Mesothelial cell of epicardium (in vitro differentiated cells): ENCODE measurements at regions not wholly inside any gene's neighbourhood (a gene's known extent, or its start where the extent isn't known, plus 50 kb on each side); places are given as distances from the start of the nearest gene placed in this dataset.

Experiments used
- DNase-seq, 2 experiments: peaks; one replicate each; pipeline ENCODE4 v3.0.0; 2021; ENCODE audit warnings: low spot score in 2 of 2; ENCODE audit not compliant: unreplicated experiment in 2 of 2
- H3K27ac Mint-ChIP-seq: 2 replicates; pipeline ENCODE4 v1.8.0; 2021; ENCODE audit warnings: mixed read lengths
- H3K27me3 Mint-ChIP-seq: 2 replicates; pipeline ENCODE4 v1.8.0; 2021; ENCODE audit warnings: low read depth, mixed read lengths
- H3K36me3 Mint-ChIP-seq: 2 replicates; pipeline ENCODE4 v1.8.0; 2021; ENCODE audit warnings: mixed read lengths
- H3K4me1 Mint-ChIP-seq: 2 replicates; pipeline ENCODE4 v1.8.0; 2021; ENCODE audit warnings: mixed read lengths
- H3K4me3 Mint-ChIP-seq: 2 replicates; pipeline ENCODE4 v1.8.0; 2021; ENCODE audit warnings: mild to moderate bottlenecking, moderate library complexity, mixed read lengths
- H3K9me3 Mint-ChIP-seq: 2 replicates; pipeline ENCODE4 v1.8.0; 2021; ENCODE audit warnings: mixed read lengths
- TF ChIP-seq, protein P1 (sequence below): fragments of 200-600 bp; sonication (generic); IDR thresholded peaks from one replicate; pipeline ENCODE4 v1.5.0; 2021; ENCODE audit warnings: antibody characterized with exemption; ENCODE audit not compliant: unreplicated experiment

GRCh38 chr5:108655750-108656450, 91.8 kb upstream of the FER start:
- TF ChIP-seq, protein P1, sequence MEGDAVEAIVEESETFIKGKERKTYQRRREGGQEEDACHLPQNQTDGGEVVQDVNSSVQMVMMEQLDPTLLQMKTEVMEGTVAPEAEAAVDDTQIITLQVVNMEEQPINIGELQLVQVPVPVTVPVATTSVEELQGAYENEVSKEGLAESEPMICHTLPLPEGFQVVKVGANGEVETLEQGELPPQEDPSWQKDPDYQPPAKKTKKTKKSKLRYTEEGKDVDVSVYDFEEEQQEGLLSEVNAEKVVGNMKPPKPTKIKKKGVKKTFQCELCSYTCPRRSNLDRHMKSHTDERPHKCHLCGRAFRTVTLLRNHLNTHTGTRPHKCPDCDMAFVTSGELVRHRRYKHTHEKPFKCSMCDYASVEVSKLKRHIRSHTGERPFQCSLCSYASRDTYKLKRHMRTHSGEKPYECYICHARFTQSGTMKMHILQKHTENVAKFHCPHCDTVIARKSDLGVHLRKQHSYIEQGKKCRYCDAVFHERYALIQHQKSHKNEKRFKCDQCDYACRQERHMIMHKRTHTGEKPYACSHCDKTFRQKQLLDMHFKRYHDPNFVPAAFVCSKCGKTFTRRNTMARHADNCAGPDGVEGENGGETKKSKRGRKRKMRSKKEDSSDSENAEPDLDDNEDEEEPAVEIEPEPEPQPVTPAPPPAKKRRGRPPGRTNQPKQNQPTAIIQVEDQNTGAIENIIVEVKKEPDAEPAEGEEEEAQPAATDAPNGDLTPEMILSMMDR = no peak
- Mint-ChIP-seq H3K4me3 (no peak overlapping the region), H3K4me1 (no peaks in the 10 kb centered on the region), H3K27ac (no peak overlapping the region), H3K27me3 (no peaks in the 10 kb centered on the region), H3K9me3 (peaks cover 7% of the 10 kb centered on the region), H3K36me3 (no peaks in the 10 kb centered on the region)
- DNase-seq = no peak

DNA sequence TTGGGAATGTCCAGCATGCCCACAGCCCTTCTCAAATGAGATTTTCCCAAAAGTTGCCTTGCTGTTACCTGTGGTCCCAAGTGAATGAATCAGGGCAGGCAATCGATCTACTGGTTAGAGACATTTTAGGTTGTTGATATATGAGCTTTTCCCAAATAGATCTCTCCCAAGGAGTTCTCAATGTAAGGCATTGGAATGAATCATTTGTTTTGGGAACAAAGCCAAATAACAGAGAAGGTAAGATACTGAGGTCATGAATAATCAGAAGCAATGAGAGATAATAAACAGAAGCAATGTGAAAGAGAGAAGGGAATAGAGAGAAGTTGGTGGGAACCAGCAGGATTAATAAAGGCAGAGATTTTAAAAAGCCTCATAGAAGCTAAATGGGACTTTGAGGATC, 93.6 kb upstream of the FER start:
- no peak for DNase-seq
- Mint-ChIP-seq H3K4me3 (no peak overlapping the region), H3K27me3 (no peaks in the 10 kb centered on the region), H3K9me3 (peaks cover 7% of the 10 kb centered on the region), H3K27ac (no peak overlapping the region), H3K36me3 (no peaks in the 10 kb centered on the region), H3K4me1 (no peaks in the 10 kb centered on the region)
- TF ChIP-seq, protein P1 = no peak

- Mint-ChIP-seq H3K27ac (no peak overlapping the region), H3K4me1 (no peaks in the 10 kb centered on the region), H3K4me3 (no peak overlapping the region), H3K9me3 (peaks cover 3% of the 10 kb centered on the region), H3K27me3 (no peaks in the 10 kb centered on the region), H3K36me3 (no peaks in the 10 kb centered on the region)
- no peak for DNase-seq
- TF ChIP-seq, protein P1 = no peak
Observed at GRCh38 chr5:108653201-108653600, 94.5 kb upstream of the FER start.

- Mint-ChIP-seq H3K27me3 (no peaks in the 10 kb centered on the region), H3K4me1 (no peaks in the 10 kb centered on the region), H3K4me3 (no peak overlapping the region), H3K9me3 (peaks cover 12% of the 10 kb centered on the region), H3K36me3 (peaks cover 3% of the 10 kb centered on the region), H3K27ac (no peak overlapping the region)
- DNase-seq = no peak
- TF ChIP-seq, protein P1 = no peak
Observed at GRCh38 chr5:108650997-108651396, 96.7 kb upstream of the FER start.

DNA sequence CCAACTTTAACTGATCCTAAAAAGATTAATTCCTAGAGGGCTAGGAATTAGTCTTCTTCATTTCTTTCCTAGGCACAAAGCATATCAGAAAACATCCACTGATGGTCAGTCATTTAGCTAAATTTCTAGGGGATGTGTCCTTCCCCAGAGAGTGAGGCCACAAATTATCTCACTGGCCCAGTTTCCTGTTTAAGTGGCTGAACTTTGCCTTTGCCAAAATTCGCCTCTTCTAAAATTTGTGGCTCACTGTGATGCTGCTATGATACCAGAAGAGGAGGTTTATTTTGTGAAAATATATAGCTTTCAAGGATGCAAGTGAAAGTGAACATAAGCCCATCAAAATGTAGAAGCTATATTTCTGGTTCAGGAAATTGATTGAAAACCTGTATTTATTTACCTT, 98.1 kb upstream of the FER start:
- TF ChIP-seq, protein P1 = no peak
- Mint-ChIP-seq H3K9me3 (peaks cover 12% of the 10 kb centered on the region), H3K4me3 (no peak overlapping the region), H3K27me3 (no peaks in the 10 kb centered on the region), H3K36me3 (peaks cover 3% of the 10 kb centered on the region), H3K4me1 (no peaks in the 10 kb centered on the region), H3K27ac (no peak overlapping the region)
- DNase-seq = no peak
